ENCODE measurements at regions not wholly inside any gene's neighbourhood (a gene's known extent, or its start where the extent isn't known, plus 50 kb on each side); places are given as distances from the start of the nearest gene placed in this dataset.
A peak's percentile ranks its signal among the peaks of the same experiment; 100 is the strongest.

DNA sequence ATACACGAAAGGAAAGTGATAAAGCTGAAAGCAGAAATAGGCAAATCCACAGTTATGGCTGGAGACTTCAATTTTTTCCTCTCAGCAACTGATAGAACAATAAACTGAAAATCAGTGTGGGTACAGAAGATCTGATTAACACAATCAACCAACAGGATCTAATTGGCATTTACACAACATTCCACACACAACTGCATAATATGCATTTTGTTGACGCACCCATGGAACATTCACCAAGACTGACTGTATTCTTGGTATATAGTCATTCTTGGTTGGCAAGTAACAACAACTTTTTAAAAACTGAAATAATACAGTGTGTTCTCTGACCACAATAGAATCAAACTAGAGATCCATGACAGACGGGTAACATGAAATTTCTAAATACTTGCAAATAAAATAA, 218.7 kb upstream of the S1PR3 start:
- H3K4me3 ChIP-seq (ENCODE audit: low read depth, low read length, poor library complexity, severe bottlenecking) = no peak overlapping the region
- H3K4me2 ChIP-seq (ENCODE audit: low read length) = no peak overlapping the region
- H3K36me3 ChIP-seq (ENCODE audit: insufficient read depth, low read length) = no peaks in the 10 kb centered on the region
- H3K9me3 ChIP-seq (ENCODE audit: low read length) = no peaks in the 10 kb centered on the region
- H3K27me3 ChIP-seq (ENCODE audit: insufficient read depth, low read length) = no peaks in the 10 kb centered on the region
- no peaks in the 10 kb centered on the region for H3K9me2 ChIP-seq (ENCODE audit: low read depth, low read length)
- H3K9ac ChIP-seq (ENCODE audit: low read length) = no peak overlapping the region
- no peak for TF ChIP-seq EZH2 (IDR thresholded peaks at IDR 0.05; ENCODE audit: borderline replicate concordance, low read length)
- TF ChIP-seq, protein P1, sequence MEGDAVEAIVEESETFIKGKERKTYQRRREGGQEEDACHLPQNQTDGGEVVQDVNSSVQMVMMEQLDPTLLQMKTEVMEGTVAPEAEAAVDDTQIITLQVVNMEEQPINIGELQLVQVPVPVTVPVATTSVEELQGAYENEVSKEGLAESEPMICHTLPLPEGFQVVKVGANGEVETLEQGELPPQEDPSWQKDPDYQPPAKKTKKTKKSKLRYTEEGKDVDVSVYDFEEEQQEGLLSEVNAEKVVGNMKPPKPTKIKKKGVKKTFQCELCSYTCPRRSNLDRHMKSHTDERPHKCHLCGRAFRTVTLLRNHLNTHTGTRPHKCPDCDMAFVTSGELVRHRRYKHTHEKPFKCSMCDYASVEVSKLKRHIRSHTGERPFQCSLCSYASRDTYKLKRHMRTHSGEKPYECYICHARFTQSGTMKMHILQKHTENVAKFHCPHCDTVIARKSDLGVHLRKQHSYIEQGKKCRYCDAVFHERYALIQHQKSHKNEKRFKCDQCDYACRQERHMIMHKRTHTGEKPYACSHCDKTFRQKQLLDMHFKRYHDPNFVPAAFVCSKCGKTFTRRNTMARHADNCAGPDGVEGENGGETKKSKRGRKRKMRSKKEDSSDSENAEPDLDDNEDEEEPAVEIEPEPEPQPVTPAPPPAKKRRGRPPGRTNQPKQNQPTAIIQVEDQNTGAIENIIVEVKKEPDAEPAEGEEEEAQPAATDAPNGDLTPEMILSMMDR (IDR thresholded peaks at IDR 0.05; ENCODE audit: low read length) = no peak
- H3K4me1 ChIP-seq (ENCODE audit: insufficient read depth, low read length, severe bottlenecking) = peaks cover 55% of the 10 kb centered on the region
- no peak overlapping the region for H3K27ac ChIP-seq (ENCODE audit: low read depth, low read length, poor library complexity, severe bottlenecking)
- no peaks in the 10 kb centered on the region for H3F3A ChIP-seq (ENCODE audit: insufficient read depth, low read length)
- no peaks in the 10 kb centered on the region for H4K20me1 ChIP-seq (ENCODE audit: insufficient read depth, low read length)
- H3K79me2 ChIP-seq (ENCODE audit: insufficient read depth, low read length) = no peaks in the 10 kb centered on the region
- peak overlapping the region; percentile 60; the same call in 1 of the 2 replicates for H2AFZ ChIP-seq (ENCODE audit: low read length)

DNA sequence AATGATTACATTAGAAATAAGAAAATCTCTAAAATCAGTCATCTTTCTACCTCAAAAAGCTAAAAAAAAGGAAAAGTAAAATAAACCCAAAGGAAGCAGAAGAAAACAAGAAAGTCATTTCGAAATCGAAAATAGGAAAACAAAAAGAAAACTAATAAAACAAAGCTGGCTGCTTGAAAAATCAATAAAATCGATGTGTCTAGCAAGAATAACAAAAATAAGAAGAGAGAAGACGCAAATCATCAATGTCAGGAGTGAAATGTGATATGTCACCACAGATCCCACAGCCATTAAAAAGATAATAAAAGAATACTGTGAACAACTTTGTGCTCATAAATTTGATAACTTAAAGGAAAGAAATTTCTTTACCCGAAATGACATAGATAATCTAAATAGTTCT, 218.1 kb upstream of the S1PR3 start:
- no peak overlapping the region for H2AFZ ChIP-seq (ENCODE audit: low read length)
- H3K4me1 ChIP-seq (ENCODE audit: insufficient read depth, low read length, severe bottlenecking) = peaks cover 61% of the 10 kb centered on the region
- no peaks in the 10 kb centered on the region for H4K20me1 ChIP-seq (ENCODE audit: insufficient read depth, low read length)
- H3F3A ChIP-seq (ENCODE audit: insufficient read depth, low read length) = no peaks in the 10 kb centered on the region
- H3K4me3 ChIP-seq (ENCODE audit: low read depth, low read length, poor library complexity, severe bottlenecking) = no peak overlapping the region
- no peaks in the 10 kb centered on the region for H3K27me3 ChIP-seq (ENCODE audit: insufficient read depth, low read length)
- H3K9ac ChIP-seq (ENCODE audit: low read length) = no peak overlapping the region
- TF ChIP-seq, protein P1 (IDR thresholded peaks at IDR 0.05; ENCODE audit: low read length) = no peak
- no peak for TF ChIP-seq EZH2 (IDR thresholded peaks at IDR 0.05; ENCODE audit: borderline replicate concordance, low read length)
- no peak overlapping the region for H3K4me2 ChIP-seq (ENCODE audit: low read length)
- H3K27ac ChIP-seq (ENCODE audit: low read depth, low read length, poor library complexity, severe bottlenecking) = no peak overlapping the region
- no peaks in the 10 kb centered on the region for H3K79me2 ChIP-seq (ENCODE audit: insufficient read depth, low read length)
- H3K9me3 ChIP-seq (ENCODE audit: low read length) = no peaks in the 10 kb centered on the region
- H3K9me2 ChIP-seq (ENCODE audit: low read depth, low read length) = no peaks in the 10 kb centered on the region
- H3K36me3 ChIP-seq (ENCODE audit: insufficient read depth, low read length) = no peaks in the 10 kb centered on the region

DNA sequence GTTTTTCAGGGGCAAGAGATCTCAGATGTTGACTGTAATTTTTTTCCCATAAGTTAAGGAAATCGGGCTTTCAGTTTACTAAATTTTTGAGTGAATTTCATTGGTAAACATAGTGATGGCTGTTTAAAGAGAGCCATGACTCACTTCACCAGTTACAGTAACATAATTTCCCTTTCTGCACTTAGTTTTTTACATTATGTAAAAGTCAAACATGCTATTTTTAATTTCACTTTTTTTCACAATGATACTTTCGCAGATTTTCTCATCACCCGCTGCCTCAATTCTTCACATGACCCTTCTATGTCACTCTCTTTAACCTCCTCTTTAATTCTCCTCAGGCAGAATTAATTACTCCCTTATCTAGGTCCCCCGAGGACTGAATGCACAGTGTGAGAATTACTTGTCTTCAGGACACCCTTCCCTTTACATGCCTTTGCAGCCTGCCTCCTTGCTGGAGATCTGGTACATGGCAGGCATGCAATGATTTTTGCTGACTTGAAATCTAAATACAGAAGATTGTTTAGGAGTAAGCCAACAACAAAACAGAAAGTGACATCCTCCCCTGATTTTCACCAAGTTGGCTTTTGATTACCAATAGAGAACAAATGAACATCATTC, 217.5 kb upstream of the S1PR3 start:
- Histone ChIP-seq H3K9me2 (ENCODE audit: low read depth, low read length) (no peaks in the 10 kb centered on the region), H3F3A (ENCODE audit: insufficient read depth, low read length) (no peaks in the 10 kb centered on the region), H3K36me3 (ENCODE audit: insufficient read depth, low read length) (no peaks in the 10 kb centered on the region), H2AFZ (ENCODE audit: low read length) (no peak overlapping the region), H3K79me2 (ENCODE audit: insufficient read depth, low read length) (no peaks in the 10 kb centered on the region), H3K9me3 (ENCODE audit: low read length) (no peaks in the 10 kb centered on the region), H3K4me3 (ENCODE audit: low read depth, low read length, poor library complexity, severe bottlenecking) (no peak overlapping the region), H3K27me3 (ENCODE audit: insufficient read depth, low read length) (no peaks in the 10 kb centered on the region), H3K27ac (ENCODE audit: low read depth, low read length, poor library complexity, severe bottlenecking) (no peak overlapping the region), H3K4me1 (ENCODE audit: insufficient read depth, low read length, severe bottlenecking) (peaks cover 63% of the 10 kb centered on the region), H3K4me2 (ENCODE audit: low read length) (peak overlapping the region; percentile 22; the same call in 1 of the 2 replicates), H4K20me1 (ENCODE audit: insufficient read depth, low read length) (no peaks in the 10 kb centered on the region), H3K9ac (ENCODE audit: low read length) (no peak overlapping the region)
- no peak for TF ChIP-seq EZH2 (IDR thresholded peaks at IDR 0.05; ENCODE audit: borderline replicate concordance, low read length)
- TF ChIP-seq, protein P1 (IDR thresholded peaks at IDR 0.05; ENCODE audit: low read length) = no peak

All from OCI-LY1 (cell line).